OCI-LY7 (cell line): ENCODE measurements at regions not wholly inside any gene's neighbourhood (a gene's known extent, or its start where the extent isn't known, plus 50 kb on each side); places are given as distances from the start of the nearest gene placed in this dataset.

Experiments
- EZH2phosphoT487 ChIP-seq: fragments of 200-600 bp; sonication (generic); IDR thresholded peaks from 2 replicates; pipeline ENCODE4 v1.6.1; 2018; ENCODE audit warnings: low read depth, borderline replicate concordance, mild to moderate bottlenecking, mixed run types, antibody characterized with exemption, low read length, moderate library complexity, mixed read lengths
- TF ChIP-seq, protein P1 (sequence below): fragments of 200-600 bp; sonication (generic); conservative IDR thresholded peaks from 2 replicates; pipeline ENCODE4 v1.5.1; 2014; ENCODE audit warnings: mild to moderate bottlenecking, antibody characterized with exemption, low read length, moderate library complexity, mixed read lengths

DNA sequence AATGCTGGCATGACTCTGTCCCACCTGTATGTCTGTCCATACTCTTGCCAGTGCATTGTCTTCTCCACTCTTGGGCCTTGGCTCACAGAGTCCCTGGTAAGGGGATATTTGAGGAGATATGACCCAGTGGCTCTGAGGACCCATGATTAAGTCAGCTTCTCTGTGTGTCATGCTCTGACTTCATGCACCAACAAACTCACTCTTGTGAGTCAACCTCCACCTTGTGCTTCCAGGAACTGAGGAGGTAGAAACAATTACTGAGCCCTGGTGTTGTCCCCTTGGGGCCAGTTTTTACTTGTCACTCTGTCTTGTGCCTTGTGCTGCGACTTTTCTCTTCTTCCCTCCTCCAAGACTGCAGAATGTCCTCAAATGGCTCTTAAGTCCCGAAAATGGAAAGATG, 127.1 kb downstream of the ABHD5 start:
- TF ChIP-seq, protein P1, sequence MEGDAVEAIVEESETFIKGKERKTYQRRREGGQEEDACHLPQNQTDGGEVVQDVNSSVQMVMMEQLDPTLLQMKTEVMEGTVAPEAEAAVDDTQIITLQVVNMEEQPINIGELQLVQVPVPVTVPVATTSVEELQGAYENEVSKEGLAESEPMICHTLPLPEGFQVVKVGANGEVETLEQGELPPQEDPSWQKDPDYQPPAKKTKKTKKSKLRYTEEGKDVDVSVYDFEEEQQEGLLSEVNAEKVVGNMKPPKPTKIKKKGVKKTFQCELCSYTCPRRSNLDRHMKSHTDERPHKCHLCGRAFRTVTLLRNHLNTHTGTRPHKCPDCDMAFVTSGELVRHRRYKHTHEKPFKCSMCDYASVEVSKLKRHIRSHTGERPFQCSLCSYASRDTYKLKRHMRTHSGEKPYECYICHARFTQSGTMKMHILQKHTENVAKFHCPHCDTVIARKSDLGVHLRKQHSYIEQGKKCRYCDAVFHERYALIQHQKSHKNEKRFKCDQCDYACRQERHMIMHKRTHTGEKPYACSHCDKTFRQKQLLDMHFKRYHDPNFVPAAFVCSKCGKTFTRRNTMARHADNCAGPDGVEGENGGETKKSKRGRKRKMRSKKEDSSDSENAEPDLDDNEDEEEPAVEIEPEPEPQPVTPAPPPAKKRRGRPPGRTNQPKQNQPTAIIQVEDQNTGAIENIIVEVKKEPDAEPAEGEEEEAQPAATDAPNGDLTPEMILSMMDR: no peak
- TF ChIP-seq EZH2phosphoT487: no peak
